ENCODE measurements at regions not wholly inside any gene's neighbourhood (a gene's known extent, or its start where the extent isn't known, plus 50 kb on each side); places are given as distances from the start of the nearest gene placed in this dataset.
A peak's percentile ranks its signal among the peaks of the same experiment; 100 is the strongest.

GRCh38 chr12:124151583-124151982 lies 143.3 kb upstream of the RFLNA start:
- Histone ChIP-seq H3K4me3 (no peak overlapping the region), H3K36me3 (no peaks in the 10 kb centered on the region), H3K27me3 (no peaks in the 10 kb centered on the region), H3K9me3 (no peaks in the 10 kb centered on the region), H3K4me1 (no peaks in the 10 kb centered on the region), H3K27ac (no peak overlapping the region)
- WGBS, 5 donors = 58 to 94% (median 75%) methylated on average over 5 of the region's 5 CpGs
- DNase-seq = no peak
- intact Hi-C loops (cut with DNase I; ENCODE audit: low total_unique reads) = no loop called here
- TF ChIP-seq POLR2A (IDR thresholded peaks at IDR 0.05) (no peak), POLR2AphosphoS5 (IDR thresholded peaks at IDR 0.05) (no peak), EP300 (IDR thresholded peaks at IDR 0.05) (no peak), CTCF (IDR thresholded peaks at IDR 0.05) (no peak)

GRCh38 chr12:124152731-124153130 lies 142.2 kb upstream of the RFLNA start:
- 71 to 85% (median 78%) methylated on average over 8 of the region's 8 CpGs for WGBS, 5 donors
- Histone ChIP-seq H3K27ac (no peak overlapping the region), H3K27me3 (no peaks in the 10 kb centered on the region), H3K36me3 (no peaks in the 10 kb centered on the region), H3K9me3 (no peaks in the 10 kb centered on the region), H3K4me1 (no peaks in the 10 kb centered on the region), H3K4me3 (no peak overlapping the region)
- intact Hi-C loops (cut with DNase I; ENCODE audit: low total_unique reads) = no loop called here
- TF ChIP-seq CTCF (IDR thresholded peaks at IDR 0.05) = no peak
- no peak for TF ChIP-seq POLR2A (IDR thresholded peaks at IDR 0.05)
- no peak for TF ChIP-seq POLR2AphosphoS5 (IDR thresholded peaks at IDR 0.05)
- no peak for TF ChIP-seq EP300 (IDR thresholded peaks at IDR 0.05)
- DNase-seq = peak in 1 of 2 donors; percentile 74

GRCh38 chr12:124153392-124153791 lies 141.5 kb upstream of the RFLNA start:
- Histone ChIP-seq H3K27ac (no peak overlapping the region), H3K36me3 (no peaks in the 10 kb centered on the region), H3K27me3 (no peaks in the 10 kb centered on the region), H3K4me1 (no peaks in the 10 kb centered on the region), H3K4me3 (no peak overlapping the region), H3K9me3 (no peaks in the 10 kb centered on the region)
- 72 to 90% (median 88%) methylated on average over 2 of the region's 2 CpGs for WGBS, 5 donors
- no peak for DNase-seq
- intact Hi-C loops (cut with DNase I; ENCODE audit: low total_unique reads) = no loop called here
- TF ChIP-seq EP300 (IDR thresholded peaks at IDR 0.05) (no peak), CTCF (IDR thresholded peaks at IDR 0.05) (no peak), POLR2AphosphoS5 (IDR thresholded peaks at IDR 0.05) (no peak), POLR2A (IDR thresholded peaks at IDR 0.05) (no peak)

GRCh38 chr12:124157406-124157805 lies 137.5 kb upstream of the RFLNA start:
- Histone ChIP-seq H3K36me3 (no peaks in the 10 kb centered on the region), H3K4me1 (peaks cover 0 to 5% (median 0%) of the 10 kb centered on the region in 4 donors), H3K27me3 (no peaks in the 10 kb centered on the region), H3K4me3 (no peak overlapping the region), H3K27ac (no peak overlapping the region), H3K9me3 (no peaks in the 10 kb centered on the region)
- no peak for TF ChIP-seq CTCF (IDR thresholded peaks at IDR 0.05)
- WGBS, 5 donors = 89 to 94% (median 92%) methylated on average over 7 of the region's 7 CpGs
- no peak for DNase-seq
- intact Hi-C loops (cut with DNase I; ENCODE audit: low total_unique reads) = no loop called here
